Colonic mucosa (tissue), 4 donors: ENCODE measurements at regions not wholly inside any gene's neighbourhood (a gene's known extent, or its start where the extent isn't known, plus 50 kb on each side); places are given as distances from the start of the nearest gene placed in this dataset.

ENCODE experiments used
- DNase-seq: peaks from one replicate; pipeline ENCODE4 v3.0.0-alpha.2; 2020
- H3K27ac ChIP-seq: fragments of 200-600 bp; one replicate; pipeline ENCODE4 v1.8.0; 2021
- H3K27me3 ChIP-seq: fragments of 200-600 bp; one replicate; pipeline ENCODE4 v1.8.0; 2021
- H3K36me3 ChIP-seq: fragments of 200-600 bp; one replicate; pipeline ENCODE4 v1.8.0; 2021
- H3K4me1 ChIP-seq: fragments of 200-600 bp; one replicate; pipeline ENCODE4 v1.8.0; 2021; ENCODE audit warnings: mild to moderate bottlenecking
- H3K4me3 ChIP-seq: fragments of 200-600 bp; one replicate; pipeline ENCODE4 v1.8.0; 2021
- H3K9ac ChIP-seq, 2 donors: one replicate each; pipeline ENCODE4 v1.7.0; 2013; ENCODE audit warnings: control low read depth in 2 of 2, low read depth in 2 of 2, low read length in 2 of 2
- H3K9me3 ChIP-seq: fragments of 200-600 bp; one replicate; pipeline ENCODE4 v1.8.0; 2021
- CTCF ChIP-seq: fragments of 200-600 bp; IDR thresholded peaks from one replicate; pipeline ENCODE4 v1.8.0; 2022; ENCODE audit warnings: antibody characterized with exemption, mild to moderate bottlenecking
- intact Hi-C: fragments of 100-400 bp; cut with DNase I; formaldehyde crosslinking; loops from one replicate; pipeline ENCODE4 v1.14.1; 2022
- donor health status: healthy.
- donor health status: DM: no; HTN: no; CAD: no.
- donor health status: DM: no; HTN: no; CAD: no.

- DNase-seq, result no peak
- no peaks in the 10 kb centered on the region for H3K36me3 ChIP-seq
- intact Hi-C loops, result no loop called here
- no peak overlapping the region for H3K9ac ChIP-seq
- H3K27ac ChIP-seq, result no peak overlapping the region
- no peak overlapping the region for H3K4me3 ChIP-seq
- no peaks in the 10 kb centered on the region for H3K4me1 ChIP-seq
- no peak for TF ChIP-seq CTCF
- H3K27me3 ChIP-seq, result no peaks in the 10 kb centered on the region
- no peaks in the 10 kb centered on the region for H3K9me3 ChIP-seq
Measured at GRCh38 chr4:35943606-35944005, 300.7 kb downstream of the ARAP2 start.

GRCh38 chr4:35948171-35948570 lies 296.1 kb downstream of the ARAP2 start:
- Histone ChIP-seq H3K36me3 (no peaks in the 10 kb centered on the region), H3K4me1 (no peaks in the 10 kb centered on the region), H3K27ac (no peak overlapping the region), H3K9me3 (no peaks in the 10 kb centered on the region), H3K27me3 (no peaks in the 10 kb centered on the region), H3K9ac (no peak overlapping the region), H3K4me3 (no peak overlapping the region)
- TF ChIP-seq CTCF, result no peak
- no peak for DNase-seq
- intact Hi-C loops, result no loop called here

GRCh38 chr4:35950442-35950841 lies 293.9 kb downstream of the ARAP2 start:
- intact Hi-C loops, result no loop called here
- Histone ChIP-seq H3K4me3 (no peak overlapping the region), H3K27ac (no peak overlapping the region), H3K9me3 (no peaks in the 10 kb centered on the region), H3K4me1 (no peaks in the 10 kb centered on the region), H3K27me3 (no peaks in the 10 kb centered on the region), H3K36me3 (no peaks in the 10 kb centered on the region), H3K9ac (no peak overlapping the region)
- DNase-seq, result no peak
- no peak for TF ChIP-seq CTCF

- no peaks in the 10 kb centered on the region for H3K36me3 ChIP-seq
- H3K4me3 ChIP-seq, result no peak overlapping the region
- no peak for DNase-seq
- H3K4me1 ChIP-seq, result no peaks in the 10 kb centered on the region
- intact Hi-C loops, result no loop called here
- no peaks in the 10 kb centered on the region for H3K27me3 ChIP-seq
- no peak overlapping the region for H3K27ac ChIP-seq
- no peak for TF ChIP-seq CTCF
- no peak overlapping the region for H3K9ac ChIP-seq
- H3K9me3 ChIP-seq, result no peaks in the 10 kb centered on the region
Measured at GRCh38 chr4:35952751-35953150, 291.6 kb downstream of the ARAP2 start.

GRCh38 chr4:35963383-35963782 lies 280.9 kb downstream of the ARAP2 start:
- TF ChIP-seq CTCF, result no peak
- no peak for DNase-seq
- Histone ChIP-seq H3K4me3 (no peak overlapping the region), H3K9me3 (no peaks in the 10 kb centered on the region), H3K4me1 (no peaks in the 10 kb centered on the region), H3K27me3 (no peaks in the 10 kb centered on the region), H3K9ac (no peak overlapping the region), H3K36me3 (no peaks in the 10 kb centered on the region), H3K27ac (no peak overlapping the region)
- intact Hi-C loops, result no loop called here
